ENCODE measurements at regions not wholly inside any gene's neighbourhood (a gene's known extent, or its start where the extent isn't known, plus 50 kb on each side); places are given as distances from the start of the nearest gene placed in this dataset.

- no peak for TF ChIP-seq CTCF (IDR thresholded peaks at IDR 0.05)
Measured at GRCh38 chr15:61337541-61337940, 108.4 kb upstream of the RORA start.

GRCh38 chr15:61336026-61336638 lies 107.0 kb upstream of the RORA start:
- no peak for TF ChIP-seq CTCF (IDR thresholded peaks at IDR 0.05)

GRCh38 chr15:61331019-61331418 lies 101.9 kb upstream of the RORA start:
- TF ChIP-seq CTCF (IDR thresholded peaks at IDR 0.05) = no peak

- no peak for TF ChIP-seq CTCF (IDR thresholded peaks at IDR 0.05)
Measured at GRCh38 chr15:61327019-61327631, 98.0 kb upstream of the RORA start.

- no peak for TF ChIP-seq CTCF (IDR thresholded peaks at IDR 0.05)
Measured at GRCh38 chr15:61319892-61320291, 90.8 kb upstream of the RORA start.

GRCh38 chr15:61318802-61319525 lies 89.9 kb upstream of the RORA start:
- TF ChIP-seq CTCF (IDR thresholded peaks at IDR 0.05) = no peak

- no peak for TF ChIP-seq CTCF (IDR thresholded peaks at IDR 0.05)
Measured at GRCh38 chr15:61318301-61318700, 89.2 kb upstream of the RORA start.

All from LNCAP (cell line).